DND-41 (cell line): ENCODE measurements at regions not wholly inside any gene's neighbourhood (a gene's known extent, or its start where the extent isn't known, plus 50 kb on each side); places are given as distances from the start of the nearest gene placed in this dataset.
A peak's percentile ranks its signal among the peaks of the same experiment; 100 is the strongest.
"Not testable (repeated sequence)": the region's sequence is repeated elsewhere in the genome, so short reads cannot be mapped to it uniquely, and the experiment has no call there.

Source experiments
- ATAC-seq: fragments of 200-7000 bp; cut with Tn5 transposase; 3 replicates; pipeline ENCODE4 v1.9.1; 2021; ENCODE audit warnings: low read depth; ENCODE audit not compliant: insufficient read depth
- DNase-seq: peaks from one replicate; pipeline ENCODE4 v3.0.0-alpha.2; 2020
- H2AFZ ChIP-seq: 2 replicates; pipeline ENCODE4 v1.6.0; 2012; ENCODE audit warnings: low read depth, low read length
- H3K27ac ChIP-seq: 2 replicates; pipeline ENCODE4 v1.5.1; 2012; ENCODE audit warnings: low read length, inconsistent platforms
- H3K27me3 ChIP-seq: fragments of 200-600 bp; sonication (generic); 2 replicates; pipeline ENCODE4 v1.6.0; 2012; ENCODE audit warnings: low read length, mild to moderate bottlenecking, inconsistent platforms; ENCODE audit not compliant: insufficient read depth, poor library complexity
- H3K36me3 ChIP-seq: 2 replicates; pipeline ENCODE4 v1.5.1; 2012; ENCODE audit warnings: low read length, inconsistent platforms; ENCODE audit not compliant: insufficient read depth
- H3K4me1 ChIP-seq: 2 replicates; pipeline ENCODE4 v1.5.1; 2012; ENCODE audit warnings: mild to moderate bottlenecking, low read length; ENCODE audit not compliant: insufficient read depth
- H3K4me2 ChIP-seq: 2 replicates; pipeline ENCODE4 v1.6.0; 2012; ENCODE audit warnings: mild to moderate bottlenecking, moderate library complexity, low read length, inconsistent platforms; ENCODE audit not compliant: insufficient read depth
- H3K4me3 ChIP-seq, 2 experiments: fragments of 200-600 bp in 1 of 2; shearing (Covaris generic) in 1 of 2; 2 replicates each; pipeline ENCODE4 v1.5.1; 2012 to 2016; ENCODE audit warnings: inconsistent platforms in 2 of 2, low read length in 2 of 2, mild to moderate bottlenecking in 2 of 2, low read depth in 1 of 2, moderate library complexity in 1 of 2
- H3K79me2 ChIP-seq: 2 replicates; pipeline ENCODE4 v1.6.0; 2012; ENCODE audit warnings: low read length, inconsistent platforms; ENCODE audit not compliant: insufficient read depth
- H3K9ac ChIP-seq: 2 replicates; pipeline ENCODE4 v1.6.0; 2012; ENCODE audit warnings: low read depth, mild to moderate bottlenecking, inconsistent platforms, low read length, moderate library complexity
- H3K9me3 ChIP-seq: 2 replicates; pipeline ENCODE4 v1.5.1; 2012; ENCODE audit warnings: low read length, moderate library complexity, mild to moderate bottlenecking, inconsistent platforms; ENCODE audit not compliant: insufficient read depth, severe bottlenecking
- H4K20me1 ChIP-seq: 2 replicates; pipeline ENCODE4 v1.6.0; 2012; ENCODE audit warnings: low read length; ENCODE audit not compliant: insufficient read depth
- EZH2 ChIP-seq: IDR thresholded peaks from 3 replicates; pipeline ENCODE4 v1.6.1; 2012; ENCODE audit warnings: borderline replicate concordance, low read depth, mild to moderate bottlenecking, moderate library complexity, low read length, inconsistent platforms; ENCODE audit not compliant: severe bottlenecking
- TF ChIP-seq, protein P1 (sequence below): IDR thresholded peaks from 2 replicates; pipeline ENCODE4 v1.5.1; 2012; ENCODE audit warnings: borderline replicate concordance, low read length, moderate library complexity, mild to moderate bottlenecking; ENCODE audit not compliant: poor library complexity, severe bottlenecking; ENCODE audit errors: extremely low read depth

DNA sequence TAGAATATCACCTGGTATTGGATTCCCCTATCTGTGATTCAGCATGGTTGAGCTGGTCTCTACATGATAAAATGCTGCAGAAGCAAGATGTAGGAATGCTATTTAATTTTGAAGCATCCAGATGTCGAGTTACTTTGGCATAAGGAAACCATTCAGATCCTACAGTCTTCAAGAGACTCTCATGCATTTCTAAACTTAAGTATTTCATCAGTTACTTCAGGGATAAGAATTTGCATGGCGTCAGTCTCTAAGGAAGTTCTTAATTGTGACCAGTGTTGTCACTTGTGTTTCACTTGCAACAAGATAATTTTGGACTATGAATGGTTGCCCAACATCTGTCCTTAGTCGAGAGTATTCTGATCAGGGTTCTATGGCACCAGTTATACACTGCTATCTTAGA, 192.4 kb downstream of the CCNG2 start:
- no peak overlapping the region for H3K4me3 ChIP-seq
- no peak for ATAC-seq
- TF ChIP-seq, protein P1, sequence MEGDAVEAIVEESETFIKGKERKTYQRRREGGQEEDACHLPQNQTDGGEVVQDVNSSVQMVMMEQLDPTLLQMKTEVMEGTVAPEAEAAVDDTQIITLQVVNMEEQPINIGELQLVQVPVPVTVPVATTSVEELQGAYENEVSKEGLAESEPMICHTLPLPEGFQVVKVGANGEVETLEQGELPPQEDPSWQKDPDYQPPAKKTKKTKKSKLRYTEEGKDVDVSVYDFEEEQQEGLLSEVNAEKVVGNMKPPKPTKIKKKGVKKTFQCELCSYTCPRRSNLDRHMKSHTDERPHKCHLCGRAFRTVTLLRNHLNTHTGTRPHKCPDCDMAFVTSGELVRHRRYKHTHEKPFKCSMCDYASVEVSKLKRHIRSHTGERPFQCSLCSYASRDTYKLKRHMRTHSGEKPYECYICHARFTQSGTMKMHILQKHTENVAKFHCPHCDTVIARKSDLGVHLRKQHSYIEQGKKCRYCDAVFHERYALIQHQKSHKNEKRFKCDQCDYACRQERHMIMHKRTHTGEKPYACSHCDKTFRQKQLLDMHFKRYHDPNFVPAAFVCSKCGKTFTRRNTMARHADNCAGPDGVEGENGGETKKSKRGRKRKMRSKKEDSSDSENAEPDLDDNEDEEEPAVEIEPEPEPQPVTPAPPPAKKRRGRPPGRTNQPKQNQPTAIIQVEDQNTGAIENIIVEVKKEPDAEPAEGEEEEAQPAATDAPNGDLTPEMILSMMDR = no peak
- TF ChIP-seq EZH2 = no peak
- no peak overlapping the region for H2AFZ ChIP-seq
- H3K27ac ChIP-seq = no peak overlapping the region
- H4K20me1 ChIP-seq = no peaks in the 10 kb centered on the region
- no peak overlapping the region for H3K9ac ChIP-seq
- no peaks in the 10 kb centered on the region for H3K27me3 ChIP-seq
- no peak overlapping the region for H3K4me2 ChIP-seq
- no peaks in the 10 kb centered on the region for H3K4me1 ChIP-seq
- no peak for DNase-seq
- H3K36me3 ChIP-seq = no peaks in the 10 kb centered on the region
- H3K9me3 ChIP-seq = no peaks in the 10 kb centered on the region
- H3K79me2 ChIP-seq = no peaks in the 10 kb centered on the region

DNA sequence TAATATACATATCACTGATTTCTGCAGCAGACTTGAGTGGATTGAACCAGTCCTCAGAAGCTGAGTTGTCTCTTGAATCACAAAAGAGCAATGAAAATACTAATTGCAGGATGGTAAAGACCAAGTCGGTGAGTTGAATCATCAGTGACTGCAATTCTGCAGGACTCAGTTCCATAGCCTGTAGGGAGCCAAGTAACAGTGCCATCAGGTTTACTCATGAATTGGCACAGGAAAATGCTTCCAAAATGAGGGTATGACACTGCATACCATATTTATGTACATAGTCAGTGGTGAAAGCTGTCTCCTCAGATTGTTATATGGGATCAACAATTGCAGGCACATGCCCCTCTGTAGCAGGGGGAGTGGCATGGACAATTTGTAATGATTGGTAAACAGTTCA, 192.8 kb downstream of the CCNG2 start:
- Histone ChIP-seq H2AFZ (no peak overlapping the region), H3K9me3 (no peaks in the 10 kb centered on the region), H3K9ac (no peak overlapping the region), H3K27ac (no peak overlapping the region), H3K36me3 (no peaks in the 10 kb centered on the region), H4K20me1 (no peaks in the 10 kb centered on the region), H3K79me2 (no peaks in the 10 kb centered on the region), H3K4me1 (no peaks in the 10 kb centered on the region), H3K4me2 (no peak overlapping the region), H3K27me3 (no peaks in the 10 kb centered on the region), H3K4me3 (no peak overlapping the region)
- no peak for DNase-seq
- no peak for TF ChIP-seq EZH2
- TF ChIP-seq, protein P1 = no peak
- no peak for ATAC-seq

DNA sequence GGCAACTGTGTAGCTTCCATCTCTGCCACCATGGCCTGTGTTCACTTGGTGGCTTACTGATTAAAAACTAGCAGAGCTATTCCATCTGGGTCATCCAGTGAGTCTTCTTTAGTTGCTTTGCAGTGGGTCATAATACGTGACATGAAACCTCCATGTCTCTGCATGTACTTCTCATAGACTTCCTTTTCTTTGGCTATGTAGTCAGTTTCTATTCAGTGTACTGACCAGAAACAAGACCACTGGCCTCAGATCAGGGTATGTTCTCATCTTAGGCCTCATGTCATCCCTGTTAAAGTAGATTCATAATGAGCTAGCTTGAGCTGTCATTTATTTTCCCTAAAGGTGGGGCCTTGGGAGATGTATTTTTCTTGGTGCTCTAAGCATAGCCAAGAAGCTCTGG, 195.2 kb downstream of the CCNG2 start:
- no peaks in the 10 kb centered on the region for H4K20me1 ChIP-seq
- H3K4me3 ChIP-seq = no peak overlapping the region
- DNase-seq (no peak), ATAC-seq (no peak)
- no peak for TF ChIP-seq EZH2
- TF ChIP-seq, protein P1 = no peak
- H3K27ac ChIP-seq = no peak overlapping the region
- no peaks in the 10 kb centered on the region for H3K4me1 ChIP-seq
- no peak overlapping the region for H2AFZ ChIP-seq
- no peak overlapping the region for H3K4me2 ChIP-seq
- no peak overlapping the region for H3K9ac ChIP-seq
- no peaks in the 10 kb centered on the region for H3K79me2 ChIP-seq
- no peaks in the 10 kb centered on the region for H3K36me3 ChIP-seq
- no peaks in the 10 kb centered on the region for H3K9me3 ChIP-seq
- H3K27me3 ChIP-seq = no peaks in the 10 kb centered on the region

DNA sequence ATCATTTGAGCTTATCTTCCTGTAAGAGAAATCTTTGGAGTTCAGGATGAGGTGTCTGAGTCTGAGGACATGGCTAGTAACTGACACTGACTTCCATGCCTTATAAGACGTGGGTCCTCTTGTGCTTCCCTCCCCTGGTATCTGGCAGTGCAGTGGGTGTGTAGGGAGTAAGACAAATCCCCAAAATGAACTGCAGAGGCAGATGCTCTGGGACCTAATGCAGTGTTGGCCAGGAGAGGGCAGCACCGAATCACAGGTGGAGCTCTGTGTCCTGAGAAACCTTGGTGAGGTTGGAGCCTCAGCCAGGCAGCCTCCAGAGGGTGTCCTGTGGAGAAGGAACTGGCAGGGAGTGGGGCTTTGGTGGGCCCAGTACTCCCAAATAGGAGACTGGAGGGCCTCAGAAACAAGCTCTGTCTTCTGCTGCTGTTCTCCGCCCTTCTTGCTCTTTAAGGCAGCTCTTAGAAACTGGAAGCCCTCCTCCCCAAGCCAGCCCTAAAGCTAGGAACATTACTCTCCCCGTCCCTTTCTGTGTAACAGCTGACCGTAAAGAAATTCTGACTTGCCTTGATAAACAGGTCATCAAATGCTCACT, 196.8 kb downstream of the CCNG2 start:
- H3K4me2 ChIP-seq = not testable (repeated sequence)
- ATAC-seq = peak; percentile 79

More for the DNA sequence above, 196.8 kb downstream of the CCNG2 start:
- not testable (repeated sequence) for H2AFZ ChIP-seq, H3K9ac ChIP-seq, H3K4me3 ChIP-seq, DNase-seq, H4K20me1 ChIP-seq, H3K36me3 ChIP-seq, H3K9me3 ChIP-seq, H3K4me1 ChIP-seq, H3K27me3 ChIP-seq, H3K79me2 ChIP-seq, H3K27ac ChIP-seq
